ENCODE measurements at regions not wholly inside any gene's neighbourhood (a gene's known extent, or its start where the extent isn't known, plus 50 kb on each side); places are given as distances from the start of the nearest gene placed in this dataset.

- no peak for TF ChIP-seq CTCF (IDR thresholded peaks at IDR 0.05; ENCODE audit: low read length)
- TF ChIP-seq EZH2 (optimal IDR thresholded peaks at IDR 0.05; ENCODE audit: low read depth, low read length) = no peak
Observed at GRCh38 chr4:3870567-3870962, 104.4 kb downstream of the ADRA2C start.
